Effector memory CD8-positive, alpha-beta T cell (primary cell): ENCODE measurements at regions not wholly inside any gene's neighbourhood (a gene's known extent, or its start where the extent isn't known, plus 50 kb on each side); places are given as distances from the start of the nearest gene placed in this dataset.

Experiments used
- ATAC-seq: fragments of 150-1000 bp; cut with Tn5 transposase; replicated peaks from 2 replicates; pipeline ENCODE4 v1.10.0; 2021; ENCODE audit warnings: mild to moderate bottlenecking, moderate library complexity
- DNase-seq, 3 experiments: peaks; one replicate each; pipeline ENCODE4 v3.0.0; 2021
- H3K27ac Mint-ChIP-seq, 2 donors: one replicate each; pipeline ENCODE4 v1.8.0; 2022; ENCODE audit warnings: mild to moderate bottlenecking in 2 of 2, mixed read lengths in 2 of 2, moderate library complexity in 2 of 2
- H3K27me3 Mint-ChIP-seq, 2 donors: one replicate each; pipeline ENCODE4 v1.8.0; 2022; ENCODE audit warnings: mixed read lengths in 2 of 2
- H3K36me3 Mint-ChIP-seq: one replicate; pipeline ENCODE4 v1.8.0; 2022; ENCODE audit warnings: mild to moderate bottlenecking, moderate library complexity, mixed read lengths; ENCODE audit not compliant: insufficient read depth
- H3K4me1 Mint-ChIP-seq, 2 donors: one replicate each; pipeline ENCODE4 v1.8.0; 2022; ENCODE audit warnings: low read depth in 2 of 2, mixed read lengths in 2 of 2
- H3K4me3 Mint-ChIP-seq, 2 donors: one replicate each; pipeline ENCODE4 v1.8.0; 2022; ENCODE audit warnings: mild to moderate bottlenecking in 2 of 2, mixed read lengths in 2 of 2, moderate library complexity in 2 of 2
- H3K9me3 Mint-ChIP-seq, 2 donors: one replicate each; pipeline ENCODE4 v1.8.0; 2022; ENCODE audit warnings: mixed read lengths in 2 of 2

- Mint-ChIP-seq H3K36me3 (no peaks in the 10 kb centered on the region), H3K4me1 (peaks cover 0 to 4% of the 10 kb centered on the region in 2 donors), H3K4me3 (no peak overlapping the region)
These were observed 147.4 kb upstream of the GATB start for GRCh38 chr4:151908201-151908600.

GRCh38 chr4:151906438-151906837, 145.6 kb upstream of the GATB start:
- ATAC-seq, result no peak
- peaks cover 11 to 21% of the 10 kb centered on the region in 2 donors for H3K27me3 Mint-ChIP-seq

More at GRCh38 chr4:151908201-151908600, 147.4 kb upstream of the GATB start:
- H3K9me3 Mint-ChIP-seq, result peaks cover 0 to 14% of the 10 kb centered on the region in 2 donors
- no peak for ATAC-seq
- DNase-seq, result no peak
- H3K27me3 Mint-ChIP-seq, result peaks cover 11 to 21% of the 10 kb centered on the region in 2 donors
- H3K27ac Mint-ChIP-seq, result peak overlapping the region in 1 of 2 donors; percentile 74

GRCh38 chr4:151905197-151905596, 144.4 kb upstream of the GATB start:
- no peak for DNase-seq
- H3K4me1 Mint-ChIP-seq, result peaks cover 0 to 2% of the 10 kb centered on the region in 2 donors
- peaks cover 11 to 21% of the 10 kb centered on the region in 2 donors for H3K27me3 Mint-ChIP-seq
- H3K27ac Mint-ChIP-seq, result no peak overlapping the region
- no peaks in the 10 kb centered on the region for H3K36me3 Mint-ChIP-seq
- ATAC-seq, result no peak
- no peak overlapping the region for H3K4me3 Mint-ChIP-seq
- H3K9me3 Mint-ChIP-seq, result peaks cover 4 to 25% of the 10 kb centered on the region in 2 donors

More at GRCh38 chr4:151906438-151906837, 145.6 kb upstream of the GATB start:
- Mint-ChIP-seq H3K36me3 (no peaks in the 10 kb centered on the region), H3K9me3 (peaks cover 4 to 25% of the 10 kb centered on the region in 2 donors), H3K4me3 (no peak overlapping the region), H3K27ac (no peak overlapping the region), H3K4me1 (peaks cover 0 to 2% of the 10 kb centered on the region in 2 donors)
- DNase-seq, result no peak

GRCh38 chr4:151901631-151902030, 140.8 kb upstream of the GATB start:
- ATAC-seq (no peak), DNase-seq (no peak)
- no peak overlapping the region for H3K27ac Mint-ChIP-seq
- H3K9me3 Mint-ChIP-seq, result peaks cover 4 to 25% of the 10 kb centered on the region in 2 donors
- H3K4me1 Mint-ChIP-seq, result no peaks in the 10 kb centered on the region
- H3K4me3 Mint-ChIP-seq, result no peak overlapping the region
- no peaks in the 10 kb centered on the region for H3K36me3 Mint-ChIP-seq
- H3K27me3 Mint-ChIP-seq, result peaks cover 11 to 12% of the 10 kb centered on the region in 2 donors

GRCh38 chr4:151896880-151897279, 136.1 kb upstream of the GATB start:
- no peaks in the 10 kb centered on the region for H3K36me3 Mint-ChIP-seq
- no peaks in the 10 kb centered on the region for H3K27me3 Mint-ChIP-seq
- H3K4me3 Mint-ChIP-seq, result no peak overlapping the region
- ATAC-seq, result no peak
- H3K9me3 Mint-ChIP-seq, result no peaks in the 10 kb centered on the region
- no peak for DNase-seq
- no peak overlapping the region for H3K27ac Mint-ChIP-seq
- H3K4me1 Mint-ChIP-seq, result no peaks in the 10 kb centered on the region

GRCh38 chr4:151895671-151896070, 134.9 kb upstream of the GATB start:
- Mint-ChIP-seq H3K9me3 (no peaks in the 10 kb centered on the region), H3K27me3 (no peaks in the 10 kb centered on the region), H3K27ac (no peak overlapping the region), H3K36me3 (no peaks in the 10 kb centered on the region), H3K4me3 (no peak overlapping the region), H3K4me1 (no peaks in the 10 kb centered on the region)
- no peak for ATAC-seq
- no peak for DNase-seq

GRCh38 chr4:151894246-151894645, 133.4 kb upstream of the GATB start:
- ATAC-seq (no peak), DNase-seq (no peak)
- Mint-ChIP-seq H3K36me3 (no peaks in the 10 kb centered on the region), H3K4me3 (no peak overlapping the region), H3K27ac (no peak overlapping the region), H3K27me3 (no peaks in the 10 kb centered on the region), H3K4me1 (no peaks in the 10 kb centered on the region), H3K9me3 (no peaks in the 10 kb centered on the region)

- no peaks in the 10 kb centered on the region for H3K36me3 Mint-ChIP-seq
- no peaks in the 10 kb centered on the region for H3K9me3 Mint-ChIP-seq
- ATAC-seq (peak; percentile 89), DNase-seq (peak in 1 of 3 experiments; percentile 14)
- peaks cover 0 to 8% of the 10 kb centered on the region in 2 donors for H3K4me1 Mint-ChIP-seq
- peak overlapping the region in 1 of 2 donors; percentile 44 for H3K4me3 Mint-ChIP-seq
- no peaks in the 10 kb centered on the region for H3K27me3 Mint-ChIP-seq
- H3K27ac Mint-ChIP-seq, result peak overlapping the region in 1 of 2 donors; percentile 64
These were observed 127.6 kb upstream of the GATB start for GRCh38 chr4:151888367-151888866.

GRCh38 chr4:151887816-151888180, 127.0 kb upstream of the GATB start:
- peak overlapping the region in 1 of 2 donors; percentile 64 for H3K27ac Mint-ChIP-seq
- DNase-seq (no peak), ATAC-seq (no peak)
- H3K27me3 Mint-ChIP-seq, result no peaks in the 10 kb centered on the region
- no peaks in the 10 kb centered on the region for H3K9me3 Mint-ChIP-seq
- H3K36me3 Mint-ChIP-seq, result no peaks in the 10 kb centered on the region
- peak overlapping the region in 1 of 2 donors; percentile 44 for H3K4me3 Mint-ChIP-seq
- H3K4me1 Mint-ChIP-seq, result peaks cover 0 to 10% of the 10 kb centered on the region in 2 donors

- ATAC-seq, result no peak
These were observed 126.4 kb upstream of the GATB start for GRCh38 chr4:151887031-151887815.

GRCh38 chr4:151885123-151885522, 124.3 kb upstream of the GATB start:
- ATAC-seq (no peak), DNase-seq (no peak)
- no peaks in the 10 kb centered on the region for H3K9me3 Mint-ChIP-seq
- no peak overlapping the region for H3K4me3 Mint-ChIP-seq
- no peaks in the 10 kb centered on the region for H3K36me3 Mint-ChIP-seq
- no peaks in the 10 kb centered on the region for H3K27me3 Mint-ChIP-seq
- H3K4me1 Mint-ChIP-seq, result peaks cover 13 to 14% of the 10 kb centered on the region in 2 donors
- no peak overlapping the region for H3K27ac Mint-ChIP-seq

More at GRCh38 chr4:151887031-151887815, 126.4 kb upstream of the GATB start:
- Mint-ChIP-seq H3K36me3 (no peaks in the 10 kb centered on the region), H3K9me3 (no peaks in the 10 kb centered on the region), H3K27ac (peak overlapping the region in 1 of 2 donors; percentile 64), H3K4me1 (peaks cover 5 to 13% of the 10 kb centered on the region in 2 donors), H3K4me3 (no peak overlapping the region), H3K27me3 (no peaks in the 10 kb centered on the region)
- DNase-seq, result no peak

- Mint-ChIP-seq H3K27ac (no peak overlapping the region), H3K4me1 (peaks cover 13 to 14% of the 10 kb centered on the region in 2 donors), H3K9me3 (no peaks in the 10 kb centered on the region), H3K36me3 (no peaks in the 10 kb centered on the region), H3K4me3 (no peak overlapping the region), H3K27me3 (no peaks in the 10 kb centered on the region)
- no peak for DNase-seq
- no peak for ATAC-seq
These were observed 122.9 kb upstream of the GATB start for GRCh38 chr4:151883747-151884146.

- no peak for DNase-seq
- H3K27ac Mint-ChIP-seq, result peak overlapping the region; percentile 21 to 72
These were observed 121.4 kb upstream of the GATB start for GRCh38 chr4:151882072-151882803.

More at GRCh38 chr4:151882072-151882803, 121.4 kb upstream of the GATB start:
- Mint-ChIP-seq H3K27me3 (no peaks in the 10 kb centered on the region), H3K4me3 (peak overlapping the region; percentile 6 to 26), H3K4me1 (peaks cover 5 to 14% of the 10 kb centered on the region in 2 donors), H3K9me3 (no peaks in the 10 kb centered on the region), H3K36me3 (no peaks in the 10 kb centered on the region)
- ATAC-seq, result peak; percentile 21
